ENCODE measurements at regions not wholly inside any gene's neighbourhood (a gene's known extent, or its start where the extent isn't known, plus 50 kb on each side); places are given as distances from the start of the nearest gene placed in this dataset.

DNA sequence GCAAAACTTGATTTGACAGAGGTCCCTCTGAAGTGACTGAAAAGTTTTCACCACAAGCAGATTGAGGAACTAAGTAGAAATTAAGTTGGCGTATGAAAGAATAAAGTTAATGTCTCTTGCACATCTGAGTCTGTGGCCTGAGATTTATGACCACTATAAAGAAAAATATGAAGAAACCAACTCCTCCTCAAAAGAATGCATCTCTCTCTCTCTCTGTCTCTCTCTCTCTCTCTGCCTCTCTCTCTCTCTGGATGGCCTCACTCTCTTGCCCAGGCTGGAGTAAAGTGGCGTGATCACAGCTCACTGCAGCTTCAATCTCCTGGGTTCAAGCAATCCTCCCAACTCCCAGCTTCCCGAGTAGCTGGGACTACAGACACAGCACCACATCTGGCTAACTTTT lies 55.2 kb downstream of the RPL22L1 start:
- Histone ChIP-seq H3K4me3 (ENCODE audit: control insufficient read depth in 2 of 3, extremely low read depth in 1 of 3, insufficient read depth in 2 of 3, low read depth in 1 of 3, low read length in 3 of 3) (no peak overlapping the region), H4K20me1 (ENCODE audit: control insufficient read depth, extremely low read depth, insufficient read depth, low read length) (no peaks in the 10 kb centered on the region), H3K27ac (ENCODE audit: control insufficient read depth, insufficient read depth, low read length) (no peak overlapping the region), H3K9me3 (ENCODE audit: control insufficient read depth, low read depth, low read length) (no peaks in the 10 kb centered on the region), H3K36me3 (ENCODE audit: control insufficient read depth in 2 of 2, extremely low read depth in 1 of 2, insufficient read depth in 2 of 2, low read length in 2 of 2) (no peaks in the 10 kb centered on the region), H3K4me2 (ENCODE audit: control insufficient read depth, extremely low read depth, insufficient read depth, low read depth, low read length) (no peak overlapping the region), H3K79me2 (ENCODE audit: control insufficient read depth, insufficient read depth, low read length) (no peaks in the 10 kb centered on the region), H3K9ac (ENCODE audit: control insufficient read depth, extremely low read depth, insufficient read depth, low read length) (no peak overlapping the region), H3K9me1 (ENCODE audit: control insufficient read depth, extremely low read depth, insufficient read depth, low read length) (no peaks in the 10 kb centered on the region), H2AFZ (ENCODE audit: control insufficient read depth, low read length) (no peak overlapping the region), H3K4me1 (ENCODE audit: control insufficient read depth, extremely low read depth, insufficient read depth, low read length) (peaks cover 28% of the 10 kb centered on the region), H3K27me3 (ENCODE audit: control insufficient read depth, extremely low read depth, insufficient read depth, low read length) (no peaks in the 10 kb centered on the region)
- DNase-seq (ENCODE audit: low read depth, low spot score) (no peak), FAIRE-seq (no peak)
- dilution Hi-C loops (cut with MboI; ENCODE audit: extremely low pct_ligation_motif_present, low sequenced_read_pairs): no loop called here
- TF ChIP-seq, protein P1, sequence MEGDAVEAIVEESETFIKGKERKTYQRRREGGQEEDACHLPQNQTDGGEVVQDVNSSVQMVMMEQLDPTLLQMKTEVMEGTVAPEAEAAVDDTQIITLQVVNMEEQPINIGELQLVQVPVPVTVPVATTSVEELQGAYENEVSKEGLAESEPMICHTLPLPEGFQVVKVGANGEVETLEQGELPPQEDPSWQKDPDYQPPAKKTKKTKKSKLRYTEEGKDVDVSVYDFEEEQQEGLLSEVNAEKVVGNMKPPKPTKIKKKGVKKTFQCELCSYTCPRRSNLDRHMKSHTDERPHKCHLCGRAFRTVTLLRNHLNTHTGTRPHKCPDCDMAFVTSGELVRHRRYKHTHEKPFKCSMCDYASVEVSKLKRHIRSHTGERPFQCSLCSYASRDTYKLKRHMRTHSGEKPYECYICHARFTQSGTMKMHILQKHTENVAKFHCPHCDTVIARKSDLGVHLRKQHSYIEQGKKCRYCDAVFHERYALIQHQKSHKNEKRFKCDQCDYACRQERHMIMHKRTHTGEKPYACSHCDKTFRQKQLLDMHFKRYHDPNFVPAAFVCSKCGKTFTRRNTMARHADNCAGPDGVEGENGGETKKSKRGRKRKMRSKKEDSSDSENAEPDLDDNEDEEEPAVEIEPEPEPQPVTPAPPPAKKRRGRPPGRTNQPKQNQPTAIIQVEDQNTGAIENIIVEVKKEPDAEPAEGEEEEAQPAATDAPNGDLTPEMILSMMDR (optimal IDR thresholded peaks at IDR 0.05 in 1 of 3, IDR thresholded peaks at IDR 0.05 in 1 of 3, conservative IDR thresholded peaks at IDR 0.05 in 1 of 3; ENCODE audit: extremely low read depth in 1 of 3, insufficient read depth in 2 of 3, low read length in 3 of 3): no peak
- TF ChIP-seq EZH2 (IDR thresholded peaks at IDR 0.05; ENCODE audit: low read length): no peak

DNA sequence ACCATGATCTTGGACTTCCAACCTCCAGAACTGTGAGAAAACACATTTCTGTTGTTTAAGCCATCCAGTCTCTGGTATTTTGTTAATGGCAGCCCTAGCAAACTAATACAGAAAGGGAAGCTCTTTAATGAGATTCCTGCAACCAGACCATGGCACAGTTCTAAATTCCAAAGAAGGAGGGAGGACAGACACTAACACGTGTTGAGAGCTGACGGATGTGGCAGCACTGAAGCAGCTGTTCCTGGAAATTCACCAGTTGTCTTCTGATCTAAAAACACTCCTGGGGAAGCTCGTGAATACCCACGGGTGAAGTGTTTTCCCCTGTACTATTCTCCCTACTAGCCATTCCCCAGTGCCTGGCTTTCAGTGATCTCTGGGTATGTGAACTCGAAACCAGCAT lies 56.7 kb downstream of the RPL22L1 start:
- TF ChIP-seq, protein P1 (optimal IDR thresholded peaks at IDR 0.05 in 1 of 3, IDR thresholded peaks at IDR 0.05 in 1 of 3, conservative IDR thresholded peaks at IDR 0.05 in 1 of 3; ENCODE audit: extremely low read depth in 1 of 3, insufficient read depth in 2 of 3, low read length in 3 of 3): no peak
- no peak for TF ChIP-seq EZH2 (IDR thresholded peaks at IDR 0.05; ENCODE audit: low read length)
- Histone ChIP-seq H3K79me2 (ENCODE audit: control insufficient read depth, insufficient read depth, low read length) (no peaks in the 10 kb centered on the region), H3K9ac (ENCODE audit: control insufficient read depth, extremely low read depth, insufficient read depth, low read length) (no peak overlapping the region), H3K4me1 (ENCODE audit: control insufficient read depth, extremely low read depth, insufficient read depth, low read length) (peaks cover 43% of the 10 kb centered on the region), H3K4me2 (ENCODE audit: control insufficient read depth, extremely low read depth, insufficient read depth, low read depth, low read length) (no peak overlapping the region), H3K36me3 (ENCODE audit: control insufficient read depth in 2 of 2, extremely low read depth in 1 of 2, insufficient read depth in 2 of 2, low read length in 2 of 2) (no peaks in the 10 kb centered on the region), H4K20me1 (ENCODE audit: control insufficient read depth, extremely low read depth, insufficient read depth, low read length) (no peaks in the 10 kb centered on the region), H3K9me3 (ENCODE audit: control insufficient read depth, low read depth, low read length) (no peaks in the 10 kb centered on the region), H3K27me3 (ENCODE audit: control insufficient read depth, extremely low read depth, insufficient read depth, low read length) (no peaks in the 10 kb centered on the region), H2AFZ (ENCODE audit: control insufficient read depth, low read length) (no peak overlapping the region), H3K4me3 (ENCODE audit: control insufficient read depth in 2 of 3, extremely low read depth in 1 of 3, insufficient read depth in 2 of 3, low read depth in 1 of 3, low read length in 3 of 3) (no peak overlapping the region), H3K9me1 (ENCODE audit: control insufficient read depth, extremely low read depth, insufficient read depth, low read length) (no peaks in the 10 kb centered on the region), H3K27ac (ENCODE audit: control insufficient read depth, insufficient read depth, low read length) (no peak overlapping the region)
- dilution Hi-C loops (cut with MboI; ENCODE audit: extremely low pct_ligation_motif_present, low sequenced_read_pairs): no loop called here
- no peak for FAIRE-seq
- DNase-seq (ENCODE audit: low read depth, low spot score): no peak
